IMR-90 (cell line): ENCODE measurements at regions not wholly inside any gene's neighbourhood (a gene's known extent, or its start where the extent isn't known, plus 50 kb on each side); places are given as distances from the start of the nearest gene placed in this dataset.

Experiments used
- ATAC-seq: fragments of 200-7000 bp; cut with Tn5 transposase; 2 replicates; pipeline ENCODE4 v1.9.1; 2020; ENCODE audit warnings: low read depth, mild to moderate bottlenecking, moderate library complexity
- BruUV-seq: library from RNA; stranded (reverse); fragments of 400-500 nt; replicated peaks from 2 replicates; lab custom pipeline; 2021; lab: Mats Ljungman, UMichigan
- CTCF ChIA-PET: fragments of 300-600 bp; formaldehyde crosslinking; extraction: SDS; loops from one replicate; lab custom pipeline; 2021; ENCODE audit warnings: antibody characterized with exemption; lab: Yijun Ruan, JAX
- POLR2A ChIA-PET: fragments of 300-600 bp; sonication (Branson Sonifier 250); formaldehyde crosslinking; loops from one replicate; lab custom pipeline; 2022; ENCODE audit warnings: antibody characterized with exemption; ENCODE audit not compliant: unreplicated experiment; lab: Charles Lee
- DNase-seq: peaks from one replicate; pipeline ENCODE4 v3.0.0; 2013
- H2AFZ ChIP-seq: replicated peaks from 2 replicates; pipeline ENCODE3; 2013; ENCODE audit warnings: low read length, mild to moderate bottlenecking; ENCODE audit not compliant: poor library complexity
- H2AK5ac ChIP-seq: 2 replicates; pipeline ENCODE4 v1.6.1; 2013; ENCODE audit warnings: low read depth, low read length, inconsistent platforms
- H2AK9ac ChIP-seq: replicated peaks from 2 replicates; pipeline ENCODE3; 2013; ENCODE audit warnings: mild to moderate bottlenecking, low read depth, low read length, moderate library complexity; ENCODE audit not compliant: poor library complexity
- H2BK120ac ChIP-seq: 2 replicates; pipeline ENCODE4 v1.6.1; 2013; ENCODE audit warnings: low read depth, low read length, inconsistent platforms
- H2BK15ac ChIP-seq: 3 replicates; pipeline ENCODE4 v1.6.1; 2013; ENCODE audit warnings: low read depth, low read length, inconsistent platforms
- H2BK20ac ChIP-seq: 2 replicates; pipeline ENCODE4 v1.6.1; 2013; ENCODE audit warnings: low read depth, mild to moderate bottlenecking, inconsistent platforms, low read length, moderate library complexity
- H2BK5ac ChIP-seq: 2 replicates; pipeline ENCODE4 v1.6.1; 2013; ENCODE audit warnings: mild to moderate bottlenecking, low read depth, low read length, inconsistent platforms; ENCODE audit not compliant: poor library complexity, severe bottlenecking
- H3K14ac ChIP-seq: replicated peaks from 2 replicates; pipeline ENCODE4 v1.6.1; 2013; ENCODE audit warnings: low read depth, low read length, inconsistent platforms
- H3K18ac ChIP-seq: 2 replicates; pipeline ENCODE4 v1.6.1; 2013; ENCODE audit warnings: low read depth, low read length, control low read depth
- H3K23ac ChIP-seq: 2 replicates; pipeline ENCODE4 v1.6.1; 2013; ENCODE audit warnings: low read depth, low read length, inconsistent platforms
- H3K27ac ChIP-seq: 2 replicates; pipeline ENCODE4 v1.5.1; 2013; ENCODE audit warnings: mild to moderate bottlenecking, control low read depth, low read length; ENCODE audit not compliant: insufficient read depth
- H3K27me3 ChIP-seq: 2 replicates; pipeline ENCODE4 v1.6.1; 2013; ENCODE audit warnings: low read length; ENCODE audit not compliant: control insufficient read depth, insufficient read depth
- H3K36me3 ChIP-seq: 2 replicates; pipeline ENCODE4 v1.6.1; 2013; ENCODE audit warnings: low read length, mixed read lengths; ENCODE audit not compliant: control insufficient read depth, insufficient read depth
- H3K4ac ChIP-seq: 2 replicates; pipeline ENCODE4 v1.6.1; 2013; ENCODE audit warnings: low read depth, low read length, inconsistent platforms
- H3K4me1 ChIP-seq: 2 replicates; pipeline ENCODE4 v1.6.1; 2013; ENCODE audit warnings: low read length, mixed read lengths; ENCODE audit not compliant: control insufficient read depth, insufficient read depth
- H3K4me2 ChIP-seq: 2 replicates; pipeline ENCODE4 v1.6.1; 2013; ENCODE audit warnings: low read depth, mild to moderate bottlenecking, control low read depth, low read length, moderate library complexity
- H3K4me3 ChIP-seq: 2 replicates; pipeline ENCODE4 v1.5.1; 2013; ENCODE audit warnings: low read depth, mild to moderate bottlenecking, control low read depth, low read length, moderate library complexity; ENCODE audit not compliant: insufficient read depth
- H3K56ac ChIP-seq: 2 replicates; pipeline ENCODE4 v1.6.1; 2013; ENCODE audit warnings: low read length, inconsistent platforms; ENCODE audit not compliant: insufficient read depth; ENCODE audit errors: extremely low read depth
- H3K79me1 ChIP-seq, 2 experiments: 2 replicates each; pipeline ENCODE4 v1.6.1; 2013; ENCODE audit warnings: low read length in 2 of 2, inconsistent platforms in 1 of 2, low read depth in 1 of 2
- H3K9ac ChIP-seq: 2 replicates; pipeline ENCODE4 v1.6.1; 2013; ENCODE audit warnings: low read depth, low read length, control low read depth
- H3K9me1 ChIP-seq: 2 replicates; pipeline ENCODE4 v1.6.1; 2013; ENCODE audit warnings: low read length, inconsistent platforms; ENCODE audit not compliant: insufficient read depth
- H3K9me3 ChIP-seq: 2 replicates; pipeline ENCODE4 v1.6.1; 2013; ENCODE audit warnings: low read length; ENCODE audit not compliant: control insufficient read depth, insufficient read depth
- H4K20me1 ChIP-seq: 2 replicates; pipeline ENCODE4 v1.6.1; 2013; ENCODE audit warnings: low read length, inconsistent platforms; ENCODE audit not compliant: insufficient read depth
- H4K5ac ChIP-seq: 2 replicates; pipeline ENCODE4 v1.6.1; 2013; ENCODE audit warnings: mild to moderate bottlenecking, low read depth, low read length, control low read depth
- H4K8ac ChIP-seq, 2 experiments: 2 replicates each; pipeline ENCODE4 v1.6.1; 2013; ENCODE audit warnings: low read depth in 2 of 2, low read length in 2 of 2, control low read depth in 1 of 2, inconsistent platforms in 1 of 2
- H4K91ac ChIP-seq: 2 replicates; pipeline ENCODE4 v1.6.1; 2013; ENCODE audit warnings: low read depth, low read length, inconsistent platforms; ENCODE audit not compliant: insufficient read depth
- MAZ ChIP-seq: IDR thresholded peaks from 2 replicates; pipeline ENCODE4 v1.6.1; 2012; ENCODE audit warnings: low read depth, mild to moderate bottlenecking, low read length, improper control_type of control experiment, moderate library complexity, borderline replicate concordance
- RCOR1 ChIP-seq: IDR thresholded peaks from 2 replicates; pipeline ENCODE4 v1.6.1; 2012; ENCODE audit warnings: mild to moderate bottlenecking, low read length, improper control_type of control experiment; ENCODE audit not compliant: insufficient replicate concordance
- WGBS, 2 experiments: methylation state at CpG; one replicate each; pipeline versions ENCODE4 v1.1.5 to v1.1.7; 2013; ENCODE audit warnings: missing lambda C conversion rate in 2 of 2; ENCODE audit not compliant: insufficient read length in 1 of 2; ENCODE audit errors: extremely low coverage in 2 of 2; 5-methylcytosine and 5-hydroxymethylcytosine counted together
- dilution Hi-C: fragments of 300-500 bp; cut with HindIII; formaldehyde crosslinking; loops from one replicate; pipeline ENCODE4 v1.14.3; 2018; ENCODE audit warnings: low sequenced_read_pairs; ENCODE audit not compliant: unreplicated experiment
- in situ Hi-C: fragments of 300-500 bp; cut with MboI; formaldehyde crosslinking; loops from 3 replicates; pipeline ENCODE4 v1.14.3; 2019; ENCODE audit warnings: low sequenced_read_pairs, inconsistent platforms, mixed read lengths
- intact Hi-C: fragments of 100-400 bp; cut with micrococcal nuclease; formaldehyde crosslinking; loops from 2 replicates; pipeline ENCODE4 v1.10.0; 2022
- TF ChIP-seq, protein P1 (sequence below): conservative IDR thresholded peaks from 2 replicates; pipeline ENCODE4 v1.5.1; 2012; ENCODE audit warnings: mild to moderate bottlenecking, low read depth, low read length, improper control_type of control experiment
- TF ChIP-seq, protein P2 (sequence below): fragments of 150-350 bp; IDR thresholded peaks from 2 replicates; pipeline ENCODE4 v1.6.1; 2017; ENCODE audit warnings: mild to moderate bottlenecking, antibody characterized with exemption, low read length, low read depth

GRCh38 chr9:115445655-115446054 lies 327.7 kb upstream of the TNC start:
- no peak overlapping the region for H2BK120ac ChIP-seq
- H3K27me3 ChIP-seq: no peaks in the 10 kb centered on the region
- no peak overlapping the region for H3K4me2 ChIP-seq
- ChIA-PET CTCF (interaction anchor here (0.7 to 0.9 kb wide), 2 partner anchors 13 to 103 kb away, joined by 3 read pairs; no protein-coding TSS in a partner anchor), POLR2A (no interaction called here)
- TF ChIP-seq, protein P1, sequence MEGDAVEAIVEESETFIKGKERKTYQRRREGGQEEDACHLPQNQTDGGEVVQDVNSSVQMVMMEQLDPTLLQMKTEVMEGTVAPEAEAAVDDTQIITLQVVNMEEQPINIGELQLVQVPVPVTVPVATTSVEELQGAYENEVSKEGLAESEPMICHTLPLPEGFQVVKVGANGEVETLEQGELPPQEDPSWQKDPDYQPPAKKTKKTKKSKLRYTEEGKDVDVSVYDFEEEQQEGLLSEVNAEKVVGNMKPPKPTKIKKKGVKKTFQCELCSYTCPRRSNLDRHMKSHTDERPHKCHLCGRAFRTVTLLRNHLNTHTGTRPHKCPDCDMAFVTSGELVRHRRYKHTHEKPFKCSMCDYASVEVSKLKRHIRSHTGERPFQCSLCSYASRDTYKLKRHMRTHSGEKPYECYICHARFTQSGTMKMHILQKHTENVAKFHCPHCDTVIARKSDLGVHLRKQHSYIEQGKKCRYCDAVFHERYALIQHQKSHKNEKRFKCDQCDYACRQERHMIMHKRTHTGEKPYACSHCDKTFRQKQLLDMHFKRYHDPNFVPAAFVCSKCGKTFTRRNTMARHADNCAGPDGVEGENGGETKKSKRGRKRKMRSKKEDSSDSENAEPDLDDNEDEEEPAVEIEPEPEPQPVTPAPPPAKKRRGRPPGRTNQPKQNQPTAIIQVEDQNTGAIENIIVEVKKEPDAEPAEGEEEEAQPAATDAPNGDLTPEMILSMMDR: no peak
- TF ChIP-seq RCOR1 (no peak), MAZ (no peak)
- TF ChIP-seq, protein P2, sequence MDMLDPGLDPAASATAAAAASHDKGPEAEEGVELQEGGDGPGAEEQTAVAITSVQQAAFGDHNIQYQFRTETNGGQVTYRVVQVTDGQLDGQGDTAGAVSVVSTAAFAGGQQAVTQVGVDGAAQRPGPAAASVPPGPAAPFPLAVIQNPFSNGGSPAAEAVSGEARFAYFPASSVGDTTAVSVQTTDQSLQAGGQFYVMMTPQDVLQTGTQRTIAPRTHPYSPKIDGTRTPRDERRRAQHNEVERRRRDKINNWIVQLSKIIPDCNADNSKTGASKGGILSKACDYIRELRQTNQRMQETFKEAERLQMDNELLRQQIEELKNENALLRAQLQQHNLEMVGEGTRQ: no peak
- no peak for DNase-seq
- no peaks in the 10 kb centered on the region for H3K9me3 ChIP-seq
- no peak overlapping the region; the same call in 1 of the 2 replicates for H3K27ac ChIP-seq
- peaks cover 5% of the 10 kb centered on the region; the same call in 1 of the 2 replicates for H3K4me1 ChIP-seq
- H3K18ac ChIP-seq: no peak overlapping the region
- no peak overlapping the region for H2BK5ac ChIP-seq
- no peak overlapping the region; the same call in 1 of the 2 replicates for H4K5ac ChIP-seq
- no peak overlapping the region for H2AFZ ChIP-seq
- H4K91ac ChIP-seq: peak overlapping the region; percentile 31; the same call in 1 of the 2 replicates
- in situ Hi-C loops (no loop called here), dilution Hi-C loops (no loop called here), intact Hi-C loops (no loop called here)
- H2BK15ac ChIP-seq: no peak overlapping the region
- no peak overlapping the region for H3K4me3 ChIP-seq
- H3K4ac ChIP-seq: no peak overlapping the region
- H3K9ac ChIP-seq: no peak overlapping the region
- BruUV-seq: no TSS peak
- WGBS, 2 experiments: no CpG with 5 or more reads among the region's 3 CpGs
- no peak overlapping the region for H4K8ac ChIP-seq
- no peaks in the 10 kb centered on the region for H3K9me1 ChIP-seq
- no peak overlapping the region for H2BK20ac ChIP-seq
- no peak overlapping the region for H3K56ac ChIP-seq
- H4K20me1 ChIP-seq: no peaks in the 10 kb centered on the region
- H2AK5ac ChIP-seq: no peak overlapping the region
- H3K14ac ChIP-seq: no peak overlapping the region
- H3K79me1 ChIP-seq: no peaks in the 10 kb centered on the region
- H3K23ac ChIP-seq: no peak overlapping the region
- H3K36me3 ChIP-seq: no peaks in the 10 kb centered on the region
- ATAC-seq: peak; percentile 37
- no peak overlapping the region for H2AK9ac ChIP-seq
